Endothelial cell of umbilical vein (primary cell): ENCODE measurements at regions not wholly inside any gene's neighbourhood (a gene's known extent, or its start where the extent isn't known, plus 50 kb on each side); places are given as distances from the start of the nearest gene placed in this dataset.

Experiments
- BruUV-seq: library from RNA; stranded (reverse); fragments of 400-500 nt; replicated peaks from 2 replicates; lab custom pipeline; 2021; lab: Mats Ljungman, UMichigan
- CTCF ChIA-PET: fragments of 300-600, 350-600 bp; sonication (Branson Sonifier 250); formaldehyde crosslinking; loops from one replicate; lab custom pipeline; 2021; ENCODE audit warnings: antibody characterized with exemption, inconsistent platforms; lab: Charles Lee
- POLR2A ChIA-PET: fragments of 300-600, 350-600 bp; sonication (Branson Sonifier 250); formaldehyde crosslinking; loops from one replicate; lab custom pipeline; 2021; ENCODE audit warnings: antibody characterized with exemption, inconsistent platforms; lab: Charles Lee
- DNase-seq: peaks from one replicate; pipeline ENCODE4 v3.0.0-alpha.2; 2011; ENCODE audit warnings: low read depth, low spot score
- FAIRE-seq: peaks from 2 replicates; lab custom pipeline; 2011; peaks lifted over from hg19 to GRCh38; lab: Jason Lieb, UNC
- H2AFZ ChIP-seq: 2 replicates; pipeline ENCODE4 v1.6.0; 2012; ENCODE audit warnings: low read depth, low read length, control low read depth, inconsistent platforms
- H3K27ac ChIP-seq: 2 replicates; pipeline ENCODE4 v1.5.1; 2011; ENCODE audit warnings: low read depth, mild to moderate bottlenecking, control low read depth, low read length, moderate library complexity; ENCODE audit not compliant: insufficient read depth
- H3K27me3 ChIP-seq, 2 experiments: 2 replicates each; pipeline versions ENCODE4 v1.6.0 to v1.6.1; 2011; ENCODE audit warnings: low read length in 2 of 2, mixed read lengths in 1 of 2; ENCODE audit not compliant: control insufficient read depth in 2 of 2, insufficient read depth in 2 of 2
- H3K36me3 ChIP-seq, 2 experiments: 2 replicates in 1 of 2; 3 replicates in 1 of 2; pipeline ENCODE4 v1.5.1; 2011; ENCODE audit warnings: low read length in 2 of 2, mild to moderate bottlenecking in 1 of 2, moderate library complexity in 1 of 2; ENCODE audit not compliant: control insufficient read depth in 2 of 2, insufficient read depth in 2 of 2; ENCODE audit errors: extremely low read depth in 1 of 2
- H3K4me1 ChIP-seq: 3 replicates; pipeline ENCODE4 v1.5.1; 2011; ENCODE audit warnings: mild to moderate bottlenecking, low read length; ENCODE audit not compliant: control insufficient read depth, insufficient read depth; ENCODE audit errors: extremely low read depth
- H3K4me2 ChIP-seq: 2 replicates; pipeline ENCODE4 v1.6.1; 2011; ENCODE audit warnings: low read length, control low read depth, mixed read lengths; ENCODE audit not compliant: insufficient read depth
- H3K4me3 ChIP-seq, 3 experiments: fragments of 200-600 bp in 1 of 3; sonication (generic), shearing (Covaris generic) in 1 of 3; replicated peaks in 1 of 3; 2 replicates each; pipeline ENCODE4 v1.5.1; 2011 to 2016; ENCODE audit warnings: control low read depth in 3 of 3, low read length in 3 of 3, mild to moderate bottlenecking in 2 of 3, inconsistent platforms in 1 of 3, low read depth in 1 of 3, moderate library complexity in 1 of 3; ENCODE audit not compliant: insufficient read depth in 1 of 3
- H3K79me2 ChIP-seq: 2 replicates; pipeline ENCODE4 v1.6.0; 2012; ENCODE audit warnings: low read length, inconsistent platforms; ENCODE audit not compliant: control insufficient read depth, insufficient read depth
- H3K9ac ChIP-seq: replicated peaks from 2 replicates; pipeline ENCODE3; 2011; ENCODE audit warnings: low read length, control low read depth; ENCODE audit not compliant: insufficient read depth; ENCODE audit errors: extremely low read depth
- H3K9me1 ChIP-seq: replicated peaks from 3 replicates; pipeline ENCODE4 v1.6.0; 2011; ENCODE audit warnings: mild to moderate bottlenecking, low read length; ENCODE audit not compliant: control insufficient read depth, insufficient read depth; ENCODE audit errors: extremely low read depth
- H3K9me3 ChIP-seq: replicated peaks from 2 replicates; pipeline ENCODE4 v1.5.1; 2012; ENCODE audit warnings: low read length, inconsistent platforms; ENCODE audit not compliant: control insufficient read depth, insufficient read depth
- H4K20me1 ChIP-seq: replicated peaks from 2 replicates; pipeline ENCODE3; 2011; ENCODE audit warnings: mild to moderate bottlenecking, low read length; ENCODE audit not compliant: control insufficient read depth, insufficient read depth; ENCODE audit errors: extremely low read depth
- CTCF ChIP-seq, 2 donors: IDR thresholded peaks; 1 replicate in 1 of 2; 2 replicates in 1 of 2; pipeline ENCODE4 v1.5.1; 2011; ENCODE audit warnings: low read length in 2 of 2, mild to moderate bottlenecking in 2 of 2, moderate library complexity in 2 of 2, control low read depth in 1 of 2, inconsistent platforms in 1 of 2, low read depth in 1 of 2; ENCODE audit not compliant: insufficient read depth in 1 of 2; ENCODE audit errors: extremely low read depth in 1 of 2
- EZH2 ChIP-seq: IDR thresholded peaks from 2 replicates; pipeline ENCODE4 v1.6.1; 2012; ENCODE audit warnings: borderline replicate concordance, low read depth, mild to moderate bottlenecking, moderate library complexity, low read length, inconsistent platforms; ENCODE audit not compliant: severe bottlenecking
- FOS ChIP-seq: IDR thresholded peaks from 2 replicates; pipeline ENCODE4 v1.6.1; 2011; ENCODE audit warnings: mild to moderate bottlenecking, low read length, moderate library complexity, borderline replicate concordance; ENCODE audit not compliant: insufficient read depth
- GATA2 ChIP-seq: IDR thresholded peaks from 2 replicates; pipeline ENCODE4 v1.7.0; 2011; ENCODE audit warnings: low read depth, mild to moderate bottlenecking, moderate library complexity, mixed read lengths, low read length; ENCODE audit not compliant: insufficient read length, insufficient read depth
- JUN ChIP-seq: IDR thresholded peaks from 2 replicates; pipeline ENCODE4 v1.6.1; 2011; ENCODE audit warnings: borderline replicate concordance, low read depth; ENCODE audit not compliant: insufficient read length, insufficient read depth
- MAX ChIP-seq: IDR thresholded peaks from 2 replicates; pipeline ENCODE4 v1.6.1; 2011; ENCODE audit not compliant: insufficient read depth, insufficient read length
- MYC ChIP-seq: IDR thresholded peaks from one replicate; pipeline ENCODE4 v1.6.1; 2011; ENCODE audit warnings: mild to moderate bottlenecking, low read depth, low read length
- POLR2A ChIP-seq: IDR thresholded peaks from 2 replicates; pipeline ENCODE4 v1.6.1; 2012; ENCODE audit warnings: low read depth, mild to moderate bottlenecking, control low read depth, low read length
- POLR2AphosphoS5 ChIP-seq: IDR thresholded peaks from 2 replicates; pipeline ENCODE4 v1.6.1; 2012; ENCODE audit warnings: low read depth, mild to moderate bottlenecking, control low read depth, low read length, moderate library complexity; ENCODE audit not compliant: insufficient read depth
- dilution Hi-C: fragments of 300-500 bp; cut with MboI; formaldehyde crosslinking; loops from one replicate; pipeline ENCODE4 v1.15.0; 2019; ENCODE audit warnings: low sequenced_read_pairs; ENCODE audit not compliant: extremely low pct_ligation_motif_present
- intact Hi-C: fragments of 100-400 bp; cut with micrococcal nuclease; formaldehyde crosslinking; loops from one replicate; pipeline ENCODE4 v1.10.0; 2022

- no peaks in the 10 kb centered on the region for H3K36me3 ChIP-seq
- no peaks in the 10 kb centered on the region for H3K9me1 ChIP-seq
- DNase-seq, result peak; percentile 97
- H3K9ac ChIP-seq, result peak overlapping the region; percentile 62
- no peaks in the 10 kb centered on the region for H4K20me1 ChIP-seq
- no peaks in the 10 kb centered on the region for H3K79me2 ChIP-seq
- peak; percentile 94 for FAIRE-seq
- ChIA-PET CTCF (interaction anchor here (1.2 to 5.7 kb wide), 6 partner anchors 10 to 174 kb away, joined by 3 to 28 read pairs (median 6); partner anchors contain the start of gene BCAR3), POLR2A (no interaction called here)
- H3K27ac ChIP-seq, result peak overlapping the region; percentile 72
- peak overlapping the region in 1 of 3 experiments; percentile 31 for H3K4me3 ChIP-seq
- TF ChIP-seq MAX, result no peak
- TF ChIP-seq GATA2, result peak; percentile 100
- TF ChIP-seq EZH2, result no peak
- TF ChIP-seq CTCF (IDR thresholded peaks at IDR 0.05; ENCODE audit: extremely low read depth in 1 of 2, insufficient read depth in 1 of 2, low read depth in 1 of 2, low read length in 2 of 2), result no peak
- TF ChIP-seq POLR2AphosphoS5, result peak; percentile 94
- peak; percentile 71 for TF ChIP-seq POLR2A
- no peak for TF ChIP-seq MYC
- TF ChIP-seq JUN, result peak; percentile 92
- TF ChIP-seq FOS, result peak; percentile 95
- BruUV-seq, result no TSS peak
- intact Hi-C loops, result loop anchor here (1.0 to 5.0 kb wide), 3 partner anchors 25 to 112 kb away; no protein-coding TSS in a partner anchor
- no peaks in the 10 kb centered on the region for H3K27me3 ChIP-seq
- peak overlapping the region; percentile 80 for H3K4me2 ChIP-seq
- dilution Hi-C loops, result loop anchor here (25.0 kb wide), 1 partner anchor 142 kb away; no protein-coding TSS in a partner anchor
- peak overlapping the region; percentile 21 for H2AFZ ChIP-seq
- H3K4me1 ChIP-seq, result peaks cover 33% of the 10 kb centered on the region
- no peaks in the 10 kb centered on the region for H3K9me3 ChIP-seq
Observed at GRCh38 chr1:93804412-93804811, 74.6 kb downstream of the DNTTIP2 start.
